GM18511 (cell line): ENCODE measurements at regions not wholly inside any gene's neighbourhood (a gene's known extent, or its start where the extent isn't known, plus 50 kb on each side); places are given as distances from the start of the nearest gene placed in this dataset.

Source experiments
- ATAC-seq: cut with Tn5 transposase; IDR thresholded peaks from one replicate; pipeline ENCODE4 v1.9.1; 2021; ENCODE audit warnings: mild to moderate bottlenecking, moderate library complexity; ENCODE audit not compliant: unreplicated experiment

DNA sequence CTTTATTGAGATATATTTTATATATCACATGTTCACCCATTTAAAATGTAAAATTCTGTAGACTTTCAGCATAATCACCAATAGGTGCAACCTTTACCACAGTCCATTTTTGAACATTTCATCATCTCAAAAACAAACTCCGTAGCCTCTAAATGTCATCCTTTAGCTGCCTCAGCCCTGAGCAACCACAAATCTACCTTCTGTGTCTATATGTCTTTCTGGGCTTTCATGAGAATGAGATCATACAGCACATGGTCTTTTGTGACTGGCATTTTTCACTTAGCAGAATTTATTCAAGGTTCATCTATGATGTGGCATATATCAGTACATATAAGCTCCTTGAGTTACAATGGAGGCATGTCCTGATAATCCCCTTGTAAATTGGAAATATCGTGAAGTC is 320.5 kb downstream of the ETS1 start:
- ATAC-seq, result no peak

- no peak for ATAC-seq
Measured at GRCh38 chr11:128262463-128263345, 324.7 kb downstream of the ETS1 start.

GRCh38 chr11:128261011-128261421 is 326.3 kb downstream of the ETS1 start:
- ATAC-seq, result peak; percentile 69

DNA sequence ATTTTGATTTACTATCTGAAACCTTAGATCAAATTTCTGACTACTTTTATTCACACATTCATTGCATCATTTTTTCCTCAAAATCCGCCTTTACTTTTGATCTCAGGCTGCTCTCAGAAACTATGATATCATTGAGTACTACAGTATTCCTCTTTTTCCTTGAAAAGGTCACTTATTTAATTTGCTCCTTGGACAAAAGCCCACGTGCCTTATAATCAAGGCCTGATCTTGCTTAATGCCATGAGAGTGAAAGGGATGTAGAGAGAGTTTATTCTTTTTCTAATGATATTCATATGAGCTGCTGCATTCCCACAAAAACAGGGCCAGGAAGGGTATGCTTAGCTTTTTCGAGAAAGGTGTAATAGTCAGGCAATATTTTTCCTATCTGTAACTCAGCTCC is 327.0 kb downstream of the ETS1 start:
- no peak for ATAC-seq

DNA sequence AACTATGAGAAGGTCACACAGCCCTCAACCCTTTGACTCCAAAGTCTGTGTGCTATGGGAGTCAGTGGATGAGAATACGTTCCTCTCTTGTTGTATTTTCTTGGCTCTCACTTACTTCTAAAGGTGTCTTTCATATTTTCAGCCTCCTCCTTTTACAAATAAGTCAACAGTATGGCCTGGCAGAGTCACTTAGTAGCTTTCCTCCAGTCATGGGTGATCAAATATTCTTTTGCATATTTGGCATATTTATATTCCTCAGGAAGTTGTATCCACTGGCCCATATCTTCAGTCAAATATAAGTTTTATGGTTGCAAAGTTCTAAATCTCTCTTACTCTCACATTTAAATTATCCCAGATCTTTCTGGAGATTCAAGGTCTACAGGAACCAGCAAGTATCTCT is 327.5 kb downstream of the ETS1 start:
- no peak for ATAC-seq

- ATAC-seq, result no peak
Measured at GRCh38 chr11:128254941-128255340, 332.4 kb downstream of the ETS1 start.

GRCh38 chr11:128251140-128251539 is 336.2 kb downstream of the ETS1 start:
- ATAC-seq, result no peak

- ATAC-seq, result no peak
Measured at GRCh38 chr11:128250482-128250881, 336.9 kb downstream of the ETS1 start.

DNA sequence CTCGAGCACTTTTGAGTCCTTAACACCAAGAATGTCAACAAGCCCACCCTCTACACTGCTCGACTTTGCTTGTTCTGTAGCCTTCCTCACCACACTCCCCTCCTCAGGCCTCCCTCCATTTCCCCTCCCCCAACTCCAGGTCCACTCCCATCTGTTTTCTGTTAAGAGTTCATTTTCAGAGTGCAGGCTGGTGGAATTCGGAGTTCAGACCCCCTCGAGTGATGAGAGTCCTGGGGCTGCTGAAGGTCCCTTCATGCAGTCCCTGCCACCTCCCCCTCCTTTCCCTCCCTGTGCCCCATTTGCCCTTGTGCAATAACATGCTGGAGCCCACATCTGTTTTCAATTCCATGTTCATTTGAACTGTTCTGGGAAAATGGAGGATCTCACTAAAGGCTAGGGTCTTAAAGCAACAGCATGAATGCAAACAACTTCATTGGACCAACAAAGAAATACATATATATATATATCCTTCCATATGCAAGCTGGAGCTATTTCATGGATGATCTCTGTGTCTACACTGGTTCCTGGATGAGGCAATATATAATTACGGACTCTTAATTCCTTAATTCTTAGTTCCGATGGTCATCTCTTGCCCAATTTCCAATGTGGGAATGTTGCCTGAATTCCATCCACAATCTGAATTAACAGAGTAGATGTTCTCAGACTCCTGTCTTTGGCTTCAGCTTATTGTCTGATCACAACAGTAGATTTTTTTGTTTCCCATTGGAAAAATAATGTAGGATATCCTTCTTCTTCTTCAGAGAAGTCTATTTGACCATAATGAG is 340.4 kb downstream of the ETS1 start:
- ATAC-seq, result no peak

- no peak for ATAC-seq
Measured at GRCh38 chr11:128246364-128246801, 341.0 kb downstream of the ETS1 start.

GRCh38 chr11:128244871-128245270 is 342.5 kb downstream of the ETS1 start:
- no peak for ATAC-seq

DNA sequence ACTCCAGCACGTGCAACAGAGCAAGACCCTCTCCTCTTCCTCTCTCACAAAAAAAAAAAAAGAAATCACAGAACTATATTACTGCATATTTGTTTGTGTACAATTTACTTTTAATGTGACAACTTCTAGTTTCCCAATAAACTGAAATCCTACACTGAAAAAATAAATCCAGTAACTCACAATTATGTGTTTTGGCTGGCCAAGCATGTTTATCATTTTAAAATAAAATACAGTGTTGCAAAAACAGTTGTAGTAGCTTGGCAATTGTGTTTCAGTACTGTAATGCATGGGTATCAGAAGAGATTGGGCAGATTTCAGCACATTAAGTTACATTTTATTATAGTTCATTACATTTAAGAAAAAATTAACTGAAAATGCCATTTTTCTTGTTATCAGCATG is 344.9 kb downstream of the ETS1 start:
- ATAC-seq, result no peak

DNA sequence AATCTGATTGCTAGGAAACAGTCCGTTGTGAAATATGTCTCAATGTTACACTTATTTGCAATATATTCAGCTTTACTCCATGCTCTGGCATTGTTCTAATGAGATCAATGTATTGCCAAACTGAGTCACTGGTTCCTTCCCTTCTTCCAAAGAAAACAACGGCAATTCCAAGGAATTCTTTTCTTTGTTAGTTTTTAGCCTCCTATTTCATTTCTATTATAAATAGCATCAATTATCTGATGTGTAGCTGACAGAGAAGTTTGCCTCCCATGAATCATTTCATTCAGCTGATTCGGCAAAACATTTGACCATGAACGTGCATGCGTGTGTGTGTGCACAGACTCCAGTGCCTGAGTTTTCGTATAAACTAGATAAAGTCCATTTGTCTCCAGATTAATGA is 346.8 kb downstream of the ETS1 start:
- no peak for ATAC-seq

DNA sequence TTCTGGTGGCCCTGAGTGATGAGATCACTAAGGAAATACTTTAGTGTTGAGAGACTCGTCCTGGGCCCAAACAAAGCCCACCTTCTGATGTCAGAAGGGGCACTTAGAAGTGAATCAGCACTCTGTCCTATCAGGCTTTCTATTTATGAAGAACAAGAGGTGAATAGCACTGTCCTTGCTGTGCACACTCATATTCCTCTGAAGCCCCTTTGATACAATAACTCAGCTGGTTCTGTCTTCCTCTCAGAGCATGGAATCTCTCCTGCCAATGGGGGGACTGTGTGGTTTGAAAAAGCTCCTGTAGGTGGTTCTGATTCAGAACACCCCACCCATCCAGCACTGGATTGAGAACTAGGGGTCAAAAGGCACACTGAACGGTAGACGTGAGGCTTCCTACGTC is 348.1 kb downstream of the ETS1 start:
- peak; percentile 29 for ATAC-seq

GRCh38 chr11:128238521-128239265 is 348.7 kb downstream of the ETS1 start:
- peak; percentile 78 for ATAC-seq

- no peak for ATAC-seq
Measured at GRCh38 chr11:128236506-128237498, 350.6 kb downstream of the ETS1 start.

- ATAC-seq, result no peak
Measured at GRCh38 chr11:128235958-128236357, 351.4 kb downstream of the ETS1 start.

GRCh38 chr11:128235426-128235825 is 351.9 kb downstream of the ETS1 start:
- no peak for ATAC-seq

DNA sequence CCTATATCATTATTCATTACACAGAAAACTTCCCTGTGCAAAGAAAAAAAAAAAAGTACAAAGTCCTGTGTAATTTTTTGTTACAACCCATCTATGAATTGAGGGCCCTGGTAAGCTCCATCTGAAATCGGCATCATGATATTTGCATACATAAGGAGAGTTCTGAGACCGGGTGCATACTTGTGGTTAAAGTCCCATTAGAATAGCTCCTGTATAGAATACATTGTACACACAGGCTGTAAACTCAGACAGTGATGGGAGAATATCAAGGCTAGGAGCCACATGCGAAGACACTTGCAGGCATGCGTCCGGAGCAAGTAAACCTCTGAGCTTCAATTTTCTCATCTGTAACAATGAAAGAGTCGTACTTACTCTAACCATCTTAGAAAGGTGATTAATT is 353.2 kb downstream of the ETS1 start:
- ATAC-seq, result no peak

- ATAC-seq, result no peak
Measured at GRCh38 chr11:128232588-128232987, 354.8 kb downstream of the ETS1 start.
